RCC 7860 (cell line): ENCODE measurements at regions not wholly inside any gene's neighbourhood (a gene's known extent, or its start where the extent isn't known, plus 50 kb on each side); places are given as distances from the start of the nearest gene placed in this dataset.
"Not testable (repeated sequence)": the region's sequence is repeated elsewhere in the genome, so short reads cannot be mapped to it uniquely, and the experiment has no call there.

ENCODE experiments used
- DNase-seq: peaks from one replicate; pipeline ENCODE4 v3.0.0-alpha.2; 2015; ENCODE audit warnings: low spot score
- FAIRE-seq: peaks from 2 replicates; lab custom pipeline; 2012; peaks lifted over from hg19 to GRCh38; lab: Jason Lieb, UNC

- FAIRE-seq (no peak), DNase-seq (no peak)
Observed at GRCh38 chr9:126166291-126166690, 160.3 kb upstream of the MVB12B start.

- no peak for DNase-seq
- no peak for FAIRE-seq
Observed at GRCh38 chr9:126166866-126167265, 159.8 kb upstream of the MVB12B start.

- no peak for FAIRE-seq
- DNase-seq, result no peak
Observed at GRCh38 chr9:126169736-126170135, 156.9 kb upstream of the MVB12B start.

- FAIRE-seq (no peak), DNase-seq (no peak)
Observed at GRCh38 chr9:126170286-126170823, 156.3 kb upstream of the MVB12B start.

- FAIRE-seq (no peak), DNase-seq (no peak)
Observed at GRCh38 chr9:126171641-126172040, 155.0 kb upstream of the MVB12B start.

- no peak for DNase-seq
- no peak for FAIRE-seq
Observed at GRCh38 chr9:126173401-126173800, 153.2 kb upstream of the MVB12B start.

- DNase-seq (no peak), FAIRE-seq (no peak)
Observed at GRCh38 chr9:126173929-126174328, 152.7 kb upstream of the MVB12B start.

GRCh38 chr9:126183266-126183665, 143.4 kb upstream of the MVB12B start:
- FAIRE-seq, result no peak
- DNase-seq, result no peak

- FAIRE-seq, result not testable (repeated sequence)
Observed at GRCh38 chr9:126190994-126191393, 135.6 kb upstream of the MVB12B start.

GRCh38 chr9:126198854-126199253, 127.8 kb upstream of the MVB12B start:
- DNase-seq, result no peak
- no peak for FAIRE-seq

More at GRCh38 chr9:126190994-126191393, 135.6 kb upstream of the MVB12B start:
- DNase-seq, result not testable (repeated sequence)

- DNase-seq (no peak), FAIRE-seq (no peak)
Observed at GRCh38 chr9:126203313-126203712, 123.3 kb upstream of the MVB12B start.

GRCh38 chr9:126204197-126204596, 122.4 kb upstream of the MVB12B start:
- no peak for FAIRE-seq
- DNase-seq, result no peak

GRCh38 chr9:126204708-126205225, 121.9 kb upstream of the MVB12B start:
- DNase-seq (no peak), FAIRE-seq (no peak)

GRCh38 chr9:126205265-126205664, 121.4 kb upstream of the MVB12B start:
- FAIRE-seq (no peak), DNase-seq (no peak)

- DNase-seq, result no peak
- FAIRE-seq, result no peak
Observed at GRCh38 chr9:126205845-126206498, 120.7 kb upstream of the MVB12B start.

- DNase-seq, result no peak
- no peak for FAIRE-seq
Observed at GRCh38 chr9:126207256-126207655, 119.4 kb upstream of the MVB12B start.

- DNase-seq, result no peak
- FAIRE-seq, result no peak
Observed at GRCh38 chr9:126208216-126208758, 118.3 kb upstream of the MVB12B start.

- FAIRE-seq (no peak), DNase-seq (no peak)
Observed at GRCh38 chr9:126211441-126212074, 115.1 kb upstream of the MVB12B start.

- no peak for DNase-seq
- no peak for FAIRE-seq
Observed at GRCh38 chr9:126215486-126215885, 111.1 kb upstream of the MVB12B start.

GRCh38 chr9:126216826-126217225, 109.8 kb upstream of the MVB12B start:
- FAIRE-seq (no peak), DNase-seq (no peak)

- no peak for FAIRE-seq
- DNase-seq, result no peak
Observed at GRCh38 chr9:126217250-126217653, 109.4 kb upstream of the MVB12B start.

GRCh38 chr9:126217797-126218196, 108.8 kb upstream of the MVB12B start:
- DNase-seq, result no peak
- no peak for FAIRE-seq
